ENCODE measurements at regions not wholly inside any gene's neighbourhood (a gene's known extent, or its start where the extent isn't known, plus 50 kb on each side); places are given as distances from the start of the nearest gene placed in this dataset.

- no peak for DNase-seq (ENCODE audit: low spot score)
Observed at GRCh38 chr3:177992993-177993970, 543.0 kb upstream of the KCNMB2 start.

- no peak for DNase-seq (ENCODE audit: low spot score)
Observed at GRCh38 chr3:177994976-177995375, 541.3 kb upstream of the KCNMB2 start.

- no peak for DNase-seq (ENCODE audit: low spot score)
Observed at GRCh38 chr3:177995381-177996085, 540.7 kb upstream of the KCNMB2 start.

- no peak for DNase-seq (ENCODE audit: low spot score)
Observed at GRCh38 chr3:178001670-178002101, 534.5 kb upstream of the KCNMB2 start.

GRCh38 chr3:178002113-178002512 lies 534.1 kb upstream of the KCNMB2 start:
- DNase-seq (ENCODE audit: low spot score), result no peak

- no peak for DNase-seq (ENCODE audit: low spot score)
Observed at GRCh38 chr3:178003756-178004155, 532.5 kb upstream of the KCNMB2 start.

GRCh38 chr3:178005961-178006360 lies 530.3 kb upstream of the KCNMB2 start:
- DNase-seq (ENCODE audit: low spot score), result no peak

- DNase-seq (ENCODE audit: low spot score), result no peak
Observed at GRCh38 chr3:178010306-178010705, 525.9 kb upstream of the KCNMB2 start.

GRCh38 chr3:178019645-178020044 lies 516.6 kb upstream of the KCNMB2 start:
- DNase-seq (ENCODE audit: low spot score), result no peak

- DNase-seq (ENCODE audit: low spot score), result no peak
Observed at GRCh38 chr3:178022599-178022998, 513.6 kb upstream of the KCNMB2 start.

GRCh38 chr3:178028933-178029332 lies 507.3 kb upstream of the KCNMB2 start:
- no peak for DNase-seq (ENCODE audit: low spot score)

GRCh38 chr3:178036451-178037144 lies 499.6 kb upstream of the KCNMB2 start:
- no peak for DNase-seq (ENCODE audit: low spot score)

- DNase-seq (ENCODE audit: low spot score), result no peak
Observed at GRCh38 chr3:178041931-178042330, 494.3 kb upstream of the KCNMB2 start.

- DNase-seq (ENCODE audit: low spot score), result no peak
Observed at GRCh38 chr3:178042376-178042775, 493.9 kb upstream of the KCNMB2 start.

- no peak for DNase-seq (ENCODE audit: low spot score)
Observed at GRCh38 chr3:178043084-178043483, 493.2 kb upstream of the KCNMB2 start.

GRCh38 chr3:178044320-178044719 lies 491.9 kb upstream of the KCNMB2 start:
- no peak for DNase-seq (ENCODE audit: low spot score)

GRCh38 chr3:178047496-178047895 lies 488.7 kb upstream of the KCNMB2 start:
- DNase-seq (ENCODE audit: low spot score), result no peak

- no peak for DNase-seq (ENCODE audit: low spot score)
Observed at GRCh38 chr3:178048768-178049167, 487.5 kb upstream of the KCNMB2 start.

- DNase-seq (ENCODE audit: low spot score), result no peak
Observed at GRCh38 chr3:178054471-178054870, 481.8 kb upstream of the KCNMB2 start.

GRCh38 chr3:178055939-178056338 lies 480.3 kb upstream of the KCNMB2 start:
- DNase-seq (ENCODE audit: low spot score), result no peak

- no peak for DNase-seq (ENCODE audit: low spot score)
Observed at GRCh38 chr3:178056868-178057267, 479.4 kb upstream of the KCNMB2 start.

- no peak for DNase-seq (ENCODE audit: low spot score)
Observed at GRCh38 chr3:178058629-178059028, 477.6 kb upstream of the KCNMB2 start.

GRCh38 chr3:178059119-178059518 lies 477.1 kb upstream of the KCNMB2 start:
- DNase-seq (ENCODE audit: low spot score), result no peak

Measured in HuH-7.5 (cell line).